ENCODE measurements at regions not wholly inside any gene's neighbourhood (a gene's known extent, or its start where the extent isn't known, plus 50 kb on each side); places are given as distances from the start of the nearest gene placed in this dataset.
"Not testable (repeated sequence)": the region's sequence is repeated elsewhere in the genome, so short reads cannot be mapped to it uniquely, and the experiment has no call there.

DNA sequence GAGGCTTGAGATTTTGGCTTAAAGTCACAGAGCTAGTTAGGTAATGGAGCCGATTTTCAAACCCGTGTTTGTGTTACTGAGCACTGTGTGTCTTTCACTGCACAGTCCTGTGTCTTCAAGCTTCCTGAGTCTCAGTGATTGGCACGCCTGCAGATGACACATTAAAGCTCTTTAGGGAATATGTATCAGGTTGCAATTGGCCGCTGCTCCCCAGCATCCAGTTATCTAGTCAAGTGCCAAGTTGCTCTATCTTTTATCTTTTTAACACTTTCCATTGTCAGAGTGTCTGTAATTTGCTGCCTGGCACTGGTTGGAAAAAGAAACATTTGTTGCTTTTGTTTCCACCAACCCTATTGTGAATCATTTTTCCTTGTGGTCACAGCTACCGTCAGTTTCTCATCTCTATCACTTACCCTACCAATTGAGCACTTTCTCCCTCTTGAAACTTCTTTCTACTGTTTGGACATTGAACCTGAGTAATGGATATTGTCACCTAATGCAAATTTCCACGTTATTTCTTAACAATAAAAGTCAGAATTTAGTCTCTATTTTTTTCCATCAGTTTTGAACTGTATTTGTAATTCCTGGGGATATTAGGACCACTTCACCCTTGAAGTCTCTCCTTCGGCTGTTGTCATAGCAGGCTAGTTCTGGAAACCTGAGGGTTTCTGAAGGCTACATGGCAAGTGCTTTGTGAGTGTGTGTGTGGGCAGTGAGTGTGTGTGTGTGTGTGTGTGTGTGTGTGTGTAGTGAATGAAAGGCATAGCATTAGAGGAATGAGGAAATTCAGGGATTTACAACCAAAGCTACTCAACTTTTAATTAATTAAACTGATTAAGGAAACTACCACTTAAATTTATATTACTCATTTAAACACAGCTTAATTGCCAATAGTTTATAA, 274.3 kb downstream of the ISL1 start:
- no peak for DNase-seq

DNA sequence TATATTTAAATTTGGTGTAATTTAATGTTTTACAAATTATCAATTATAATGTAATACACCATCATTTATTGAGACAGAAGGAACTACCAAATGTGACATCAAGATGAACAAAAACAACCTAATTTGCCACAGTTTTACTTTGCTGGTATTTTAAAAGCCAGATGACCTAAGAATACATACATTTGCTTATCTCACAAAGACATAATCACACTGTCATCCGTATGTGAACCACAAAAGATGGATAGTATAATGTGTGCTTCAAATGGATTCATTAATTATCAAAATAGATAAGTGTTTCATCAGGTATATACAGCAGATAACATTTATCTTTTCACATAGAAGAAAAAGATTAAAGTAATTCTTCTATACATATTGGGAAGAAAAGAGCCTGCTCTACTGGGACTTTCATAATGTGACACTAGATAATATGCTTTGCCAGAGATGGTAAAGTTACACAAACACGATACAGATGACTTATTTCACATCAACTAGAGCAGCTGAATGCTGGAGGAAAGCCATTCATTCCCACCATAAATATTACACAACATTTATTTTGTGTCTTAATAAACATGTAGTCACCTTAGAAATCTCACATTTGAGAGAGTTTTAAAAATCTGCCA, 278.5 kb downstream of the ISL1 start:
- no peak for DNase-seq

DNA sequence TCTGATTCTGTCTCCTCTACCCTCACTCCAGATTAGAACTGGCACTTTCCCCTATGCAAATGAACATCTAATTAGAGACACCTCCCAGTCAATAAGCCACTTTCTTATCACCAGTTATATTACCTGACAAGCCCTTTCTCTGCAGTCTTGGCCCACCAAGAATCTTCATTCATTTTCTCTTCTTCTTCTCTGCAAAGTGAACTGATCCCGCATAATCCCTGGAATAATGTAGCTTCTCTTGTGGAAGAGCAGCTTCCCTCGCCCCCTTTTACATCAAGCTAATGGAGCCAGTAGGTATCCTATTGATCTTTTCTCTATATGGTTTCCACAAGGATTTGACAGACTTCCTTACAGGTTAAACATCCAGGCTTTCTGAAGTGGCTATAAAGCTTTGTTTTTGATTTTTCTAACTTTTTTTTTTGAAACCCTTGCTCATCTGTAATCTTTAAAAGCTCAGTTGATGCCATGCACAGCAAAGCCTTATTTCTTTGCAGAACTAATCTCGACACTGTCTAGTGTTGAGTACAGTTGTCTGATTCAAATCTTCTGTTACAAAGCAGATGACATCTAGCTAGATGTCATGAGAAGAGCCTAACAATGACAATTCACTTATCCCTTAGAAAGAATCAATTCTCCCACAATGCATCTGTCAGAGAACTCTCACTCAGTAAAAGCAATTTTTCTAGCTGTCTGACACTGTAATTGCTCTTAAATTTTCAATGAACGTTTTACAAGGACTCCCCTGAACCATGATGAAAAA, 281.4 kb downstream of the ISL1 start:
- no peak for DNase-seq

DNA sequence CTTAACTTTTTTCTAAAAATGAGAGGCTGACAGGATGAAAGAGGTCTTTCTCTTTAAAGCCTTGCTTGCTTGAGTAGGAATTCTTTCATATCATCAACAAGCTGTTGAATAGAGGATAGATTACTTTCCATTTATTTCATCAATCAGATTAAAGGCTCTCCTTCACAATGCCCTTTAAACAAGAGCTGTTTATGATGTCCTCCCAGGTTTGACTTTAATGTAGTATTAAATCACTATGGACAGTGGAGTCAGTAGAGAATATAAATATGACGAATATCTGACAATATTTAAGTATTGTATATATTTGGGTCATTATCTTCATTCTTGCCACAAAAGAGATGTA, 282.0 kb downstream of the ISL1 start:
- DNase-seq: no peak

DNA sequence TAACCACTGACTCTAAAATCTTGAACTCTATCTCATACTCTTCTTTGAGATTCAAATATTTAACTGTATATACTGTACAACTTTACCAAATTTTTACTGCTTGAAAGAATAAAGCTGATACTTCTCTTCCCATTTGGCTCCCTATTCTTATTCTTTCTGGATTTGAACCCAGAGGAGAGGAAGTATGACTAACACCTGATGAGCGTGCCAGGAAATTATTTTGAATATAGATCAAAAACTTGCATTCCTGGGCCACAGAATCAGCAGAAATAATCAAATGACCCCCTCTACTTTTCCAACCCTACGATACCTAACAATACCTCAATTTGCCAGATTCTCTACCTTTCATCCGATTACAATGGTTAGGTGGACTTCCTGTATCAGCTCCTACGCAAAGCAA, 285.8 kb downstream of the ISL1 start:
- no peak for DNase-seq

DNA sequence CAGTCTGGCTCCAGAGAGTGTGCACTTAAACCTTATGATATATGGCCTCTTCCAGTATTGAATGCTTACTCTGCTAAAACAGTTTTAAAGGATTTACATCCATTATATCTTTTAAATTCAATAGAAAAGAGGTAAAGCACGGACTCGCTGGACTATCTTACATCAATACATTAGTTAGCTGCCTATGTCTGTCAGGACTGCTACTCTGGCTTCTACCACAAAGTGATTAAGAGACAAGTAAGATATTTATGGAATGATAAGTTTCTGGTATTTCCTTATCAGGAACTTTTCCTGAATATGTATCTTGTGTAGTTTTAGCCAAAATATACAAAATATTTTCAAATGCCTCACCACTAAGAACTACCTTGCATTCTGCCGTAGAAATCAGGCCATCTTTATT, 295.1 kb downstream of the ISL1 start:
- no peak for DNase-seq

DNA sequence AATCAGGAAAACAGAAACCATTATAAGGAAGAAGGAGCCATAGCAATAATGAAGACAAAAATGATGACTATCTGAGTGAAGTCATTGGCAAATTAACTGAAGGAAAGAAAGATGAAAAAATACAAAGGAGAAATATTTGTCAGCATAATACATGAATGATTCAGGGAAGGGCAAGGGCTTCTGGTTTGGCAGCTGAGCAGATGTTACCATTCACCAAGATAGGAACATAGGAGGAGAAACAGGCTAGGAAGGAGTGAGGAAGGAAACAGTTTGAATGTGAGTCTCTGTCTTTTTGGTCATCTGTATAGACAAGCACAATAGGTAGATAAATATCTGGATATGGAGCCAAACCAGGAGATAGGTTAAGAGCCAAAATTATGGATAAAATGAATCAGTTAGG, 296.0 kb downstream of the ISL1 start:
- DNase-seq: no peak

DNA sequence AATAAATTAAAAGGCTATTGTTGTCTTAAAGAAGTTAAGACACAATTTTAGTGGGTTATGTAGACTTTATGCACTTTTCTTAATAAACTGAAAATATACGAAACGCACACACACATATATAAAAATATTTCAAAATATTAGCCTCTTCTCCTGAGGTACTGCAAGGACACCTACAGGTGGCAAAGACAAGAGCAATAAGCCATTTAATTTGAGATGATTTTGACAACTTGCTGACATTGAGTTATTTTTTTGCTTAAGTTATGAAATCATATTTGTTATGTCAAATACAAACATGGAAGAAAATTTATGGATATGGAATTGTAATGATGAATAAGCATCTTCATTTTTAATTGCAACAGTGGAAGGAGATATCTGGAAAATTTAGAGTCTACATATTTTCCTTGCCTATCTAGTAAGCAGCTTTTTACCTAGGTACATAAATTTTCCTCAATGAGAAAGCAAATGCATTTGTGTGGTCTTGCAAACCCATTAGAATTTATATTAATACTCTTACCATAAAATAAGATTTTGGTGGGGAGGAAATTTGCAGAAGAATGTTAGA, 301.6 kb downstream of the ISL1 start:
- DNase-seq: no peak

DNA sequence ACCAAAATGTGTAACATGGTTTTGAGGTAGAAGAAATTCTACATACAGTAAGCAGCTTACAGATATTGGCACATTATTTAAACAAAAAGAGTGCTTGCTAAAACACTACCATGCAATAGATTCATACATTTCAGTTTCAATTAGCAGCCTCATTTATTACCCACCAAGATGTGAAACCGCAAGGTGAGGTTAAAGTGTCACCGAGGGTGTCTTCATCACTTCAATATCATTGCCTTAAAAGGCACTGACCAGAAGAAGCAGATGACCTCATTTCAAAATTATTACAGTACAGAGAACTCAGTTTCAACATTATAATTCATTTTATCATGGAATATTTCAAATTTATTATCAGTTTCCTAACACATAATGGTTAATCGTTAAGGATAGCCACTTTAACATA, 302.2 kb downstream of the ISL1 start:
- no peak for DNase-seq

DNA sequence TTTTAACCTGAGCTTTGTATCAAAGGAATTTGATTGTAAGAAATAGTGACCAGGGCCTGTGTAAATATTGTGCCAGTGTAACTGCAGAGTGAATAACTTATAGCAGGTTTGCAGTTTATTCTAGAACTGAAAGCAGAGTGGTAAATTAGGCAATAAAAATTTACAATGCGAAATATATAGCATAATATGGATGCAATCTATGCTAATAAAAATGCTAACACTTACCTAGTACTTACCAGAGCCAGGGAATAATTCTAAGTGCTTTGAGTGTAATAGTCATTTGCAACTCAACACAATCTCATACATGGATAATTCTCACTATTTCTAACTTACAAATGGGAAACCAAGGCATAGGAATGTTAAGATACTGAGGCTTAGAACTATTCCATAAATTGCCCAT, 303.4 kb downstream of the ISL1 start:
- no peak for DNase-seq

DNA sequence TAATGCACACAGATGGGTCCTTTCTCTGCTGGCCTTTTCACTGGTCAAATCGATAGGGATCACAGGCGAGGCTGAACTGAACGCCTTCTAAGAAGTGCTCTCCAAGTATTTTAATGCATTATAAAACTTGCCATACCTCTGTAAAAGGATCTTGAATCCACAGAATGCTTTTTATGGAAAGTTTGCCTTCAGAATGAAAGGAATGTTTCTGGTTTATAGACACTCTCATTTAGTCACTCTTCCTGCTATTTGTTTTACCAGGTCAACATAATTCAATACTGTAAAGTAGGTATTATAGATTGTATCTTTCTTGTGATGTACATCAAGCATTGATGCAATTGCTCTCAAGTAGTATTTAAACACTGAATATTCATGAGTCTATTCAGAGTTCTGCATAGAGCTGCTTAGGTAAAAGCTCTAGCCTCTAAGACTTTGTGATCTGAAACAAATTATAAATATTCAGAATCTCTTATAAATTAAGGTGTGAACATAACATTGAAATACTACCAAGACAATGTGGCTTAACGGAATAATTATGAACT, 308.4 kb downstream of the ISL1 start:
- no peak for DNase-seq

DNA sequence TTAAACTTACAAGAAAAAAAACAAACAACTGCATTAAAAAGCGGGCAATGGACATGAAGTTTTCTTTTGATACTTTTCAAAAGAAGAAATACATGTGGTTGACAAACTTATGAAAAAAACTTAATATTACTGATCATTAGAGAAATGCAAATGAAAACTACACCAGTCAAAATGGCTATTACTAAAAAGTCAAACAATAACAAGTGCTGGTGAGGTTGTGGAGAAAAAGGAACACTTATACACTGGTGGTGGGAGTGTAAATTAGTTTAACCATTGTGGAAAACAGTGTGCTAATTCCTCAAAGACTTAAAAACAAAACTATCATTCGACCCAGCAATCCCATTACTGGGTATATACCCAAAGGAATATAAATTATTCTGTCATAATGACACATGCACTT, 311.6 kb downstream of the ISL1 start:
- DNase-seq: no peak

DNA sequence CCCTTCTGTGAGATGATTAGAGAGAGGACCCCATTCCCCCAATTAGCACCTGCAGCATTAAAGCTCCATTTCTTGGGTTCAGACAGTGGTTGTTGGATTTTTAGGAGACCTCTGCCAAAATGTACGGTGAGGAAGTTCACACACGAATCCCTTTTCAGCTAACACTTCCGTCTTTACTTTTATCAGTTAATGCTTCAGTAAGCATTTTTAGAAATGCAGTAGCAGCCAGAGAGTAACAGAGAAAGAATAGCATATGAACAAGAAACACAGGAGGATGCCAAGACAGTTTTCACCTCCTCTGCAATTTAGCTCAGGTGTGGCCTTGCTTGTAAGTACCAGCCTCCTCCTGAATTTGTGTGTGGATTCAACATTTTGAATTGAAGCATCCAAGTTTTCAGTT, 312.9 kb downstream of the ISL1 start:
- DNase-seq: no peak

DNA sequence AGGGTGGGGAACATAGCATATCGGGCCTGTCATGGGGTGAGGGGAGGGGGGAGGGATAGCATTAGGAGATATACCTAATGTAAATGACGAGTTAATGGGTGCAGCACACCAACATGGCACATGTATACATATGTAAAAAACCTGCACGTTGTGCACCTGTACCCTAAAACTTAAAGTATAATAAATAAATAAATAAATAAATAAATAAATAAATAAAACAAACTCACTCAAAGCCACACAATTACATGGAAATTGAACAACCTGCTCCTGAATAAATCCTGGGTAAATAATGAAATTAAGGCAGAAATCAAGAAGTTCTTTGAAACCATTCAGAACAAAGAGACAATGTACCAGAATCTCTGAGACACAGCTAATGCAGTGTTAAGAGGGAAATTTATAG, 318.8 kb downstream of the ISL1 start:
- DNase-seq: not testable (repeated sequence)

DNA sequence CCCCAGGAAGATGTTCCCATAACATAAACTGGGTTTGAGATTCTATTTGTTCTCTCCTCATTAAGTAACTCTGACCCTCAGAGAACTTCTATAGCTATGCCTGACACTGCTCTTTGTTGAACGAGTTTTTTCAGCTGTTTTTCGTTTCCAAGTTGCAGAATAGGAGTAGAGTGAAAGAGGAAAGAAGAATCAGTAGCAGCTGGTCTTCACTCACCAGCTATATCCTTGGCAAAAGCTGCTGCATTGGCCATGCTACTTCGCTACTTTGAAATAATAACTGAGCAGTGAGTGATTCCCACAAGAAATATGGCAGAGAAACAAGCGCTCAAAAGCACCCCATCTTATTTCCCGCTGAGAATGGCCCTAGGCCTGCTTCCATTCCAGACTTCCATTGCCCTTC, 329.0 kb downstream of the ISL1 start:
- no peak for DNase-seq

DNA sequence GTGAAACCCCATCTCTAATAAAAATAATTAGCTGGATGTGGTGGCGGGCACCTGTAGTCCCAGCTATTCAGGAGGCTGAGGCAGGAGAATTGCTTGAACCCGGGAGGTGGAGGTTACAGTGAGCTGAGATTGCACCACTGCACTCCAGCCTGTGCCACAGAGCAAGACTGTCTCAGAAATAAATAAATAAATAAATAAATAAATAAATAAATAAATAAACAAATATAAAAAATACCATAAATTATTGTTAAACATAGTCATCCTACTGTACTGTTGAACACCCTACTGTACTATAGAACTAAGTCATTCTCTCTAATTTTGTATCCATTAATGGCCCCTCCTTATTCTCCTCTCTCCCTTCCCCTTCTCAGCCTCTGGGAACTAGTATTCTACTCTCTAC, 332.2 kb downstream of the ISL1 start:
- DNase-seq: not testable (repeated sequence)

DNA sequence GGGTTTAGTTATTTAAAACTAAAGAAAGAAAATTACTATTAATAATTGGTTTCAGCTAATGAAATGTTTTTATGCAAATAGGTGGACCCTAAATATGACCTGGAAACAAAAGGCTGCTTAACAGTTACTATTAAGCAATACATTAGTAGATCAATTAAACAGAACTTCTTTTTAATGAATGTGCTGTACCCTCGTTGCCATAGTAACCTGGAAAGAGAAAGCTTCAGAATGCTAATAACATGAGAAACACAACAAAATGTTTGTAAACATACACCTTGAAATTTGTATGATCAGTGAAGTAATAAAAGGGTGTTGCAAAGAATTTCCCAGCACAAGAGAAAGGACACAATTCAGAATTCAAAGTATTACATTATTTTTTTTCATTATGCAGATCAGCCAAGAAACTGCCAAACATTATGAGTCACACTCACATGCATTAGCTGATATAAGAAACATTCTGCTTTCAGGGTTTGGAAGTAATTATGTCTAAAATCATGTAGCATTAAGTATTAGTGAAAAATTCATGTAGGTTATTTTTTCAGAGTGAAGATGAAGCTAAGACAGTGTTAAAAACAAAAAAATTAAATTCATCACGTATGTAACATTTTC, 348.3 kb downstream of the ISL1 start:
- no peak for DNase-seq

DNA sequence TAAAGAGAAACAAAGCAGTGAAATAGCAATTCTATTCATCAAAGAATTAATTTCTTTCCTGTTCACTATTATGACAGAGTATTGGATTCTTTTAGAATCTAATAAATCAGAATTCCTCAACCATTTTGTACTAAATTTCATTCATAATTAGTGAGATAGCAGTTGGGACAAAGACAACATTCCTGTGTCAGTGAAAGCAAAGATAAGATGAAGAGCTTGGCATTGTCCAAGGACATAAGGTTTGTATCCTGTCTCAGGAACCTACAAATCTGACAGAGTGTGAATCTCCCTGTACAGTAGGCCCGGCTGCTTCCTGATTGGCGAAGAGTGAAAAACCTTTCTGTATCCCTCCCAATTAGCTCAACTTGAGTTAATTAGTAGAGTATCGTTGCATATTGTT, 349.1 kb downstream of the ISL1 start:
- DNase-seq: no peak

DNA sequence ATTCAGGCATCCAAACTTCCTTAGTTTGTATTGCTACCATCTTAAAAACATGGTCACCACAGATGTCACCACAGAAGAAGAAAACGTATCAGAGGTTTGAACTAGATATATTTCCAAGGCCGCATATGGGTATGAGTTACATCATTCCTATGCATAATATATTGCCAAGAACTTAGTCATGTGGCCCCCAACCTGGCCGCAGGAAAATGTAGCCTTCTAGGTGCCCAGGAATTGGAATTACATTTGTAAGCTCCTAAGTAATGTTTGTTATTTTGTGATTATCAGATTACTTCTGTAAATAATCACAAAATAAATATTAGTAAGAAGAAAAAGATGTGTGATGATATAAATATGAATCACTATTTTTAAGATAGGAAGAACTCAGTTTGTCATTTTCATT, 351.4 kb downstream of the ISL1 start:
- DNase-seq: no peak

DNA sequence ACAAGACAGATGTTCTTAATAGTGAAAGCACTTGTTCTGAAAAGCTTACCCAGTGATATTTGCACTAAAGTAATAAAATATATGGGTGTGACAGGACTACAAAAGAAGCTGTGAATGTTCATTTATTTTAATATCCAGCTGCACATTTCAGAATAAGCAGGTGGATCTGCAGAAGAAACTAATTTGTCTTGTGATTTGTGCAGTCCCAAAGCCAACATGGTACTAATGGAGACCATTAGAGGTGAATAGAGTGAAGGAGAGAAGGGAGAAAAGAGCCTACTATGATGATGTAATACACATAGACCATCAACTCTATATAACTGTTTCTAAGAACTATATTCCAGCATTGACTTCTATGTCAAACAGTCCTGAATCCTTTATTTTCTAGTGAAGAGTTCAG, 362.8 kb downstream of the ISL1 start:
- DNase-seq: no peak

DNA sequence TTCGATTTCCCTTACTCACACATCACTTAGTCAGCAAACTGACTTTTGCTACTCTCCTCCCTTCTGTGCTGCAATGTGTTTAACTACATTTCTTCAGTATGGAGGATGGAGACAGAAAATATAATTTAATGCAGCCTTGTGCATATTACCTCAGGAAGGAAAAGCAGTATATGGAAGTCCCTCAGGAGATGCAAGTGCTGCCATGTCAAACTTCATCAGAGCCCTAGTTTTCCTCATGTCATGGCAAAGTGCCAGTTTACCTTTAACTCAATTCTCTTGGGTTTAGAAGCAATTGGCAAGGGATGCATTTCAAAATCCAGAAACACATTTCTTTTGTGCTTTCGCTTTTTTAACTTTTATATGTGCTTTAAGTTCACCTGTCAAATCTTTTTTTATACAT, 365.4 kb downstream of the ISL1 start:
- no peak for DNase-seq
